NCI-H524 treated with DMSO at 0.1 percent for 48 hours (cell line): ENCODE measurements at regions not wholly inside any gene's neighbourhood (a gene's known extent, or its start where the extent isn't known, plus 50 kb on each side); places are given as distances from the start of the nearest gene placed in this dataset.

Experiments used
- DNase-seq: peaks from one replicate; lab custom pipeline; 2025; lab: John Stamatoyannopoulos, UW

DNA sequence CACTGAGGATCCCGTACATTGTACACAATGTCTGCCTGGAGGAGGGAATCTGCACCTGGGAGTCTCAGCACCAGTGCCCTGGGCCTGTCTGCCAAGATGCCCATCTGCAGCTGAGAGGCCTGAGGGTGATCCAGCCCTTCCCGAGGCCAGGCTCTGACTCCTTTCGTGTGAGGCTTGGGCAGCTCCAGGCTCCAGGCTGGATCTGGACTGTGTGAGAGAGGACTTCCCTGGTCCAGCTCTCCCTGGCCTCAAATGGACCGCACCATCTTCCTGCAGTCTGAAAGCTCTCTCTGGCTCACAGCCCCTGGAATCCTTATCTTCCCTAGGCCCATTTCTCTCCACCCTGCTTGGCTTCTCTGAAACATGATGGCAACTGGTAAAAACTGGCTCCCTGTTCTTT lies 324.6 kb downstream of the DYSF start:
- DNase-seq, result no peak

- DNase-seq, result no peak
Observed at GRCh38 chr2:71776227-71776626, 322.9 kb downstream of the DYSF start.

- no peak for DNase-seq
Observed at GRCh38 chr2:71773218-71773617, 319.9 kb downstream of the DYSF start.

- DNase-seq, result no peak
Observed at GRCh38 chr2:71772510-71773172, 319.3 kb downstream of the DYSF start.

- no peak for DNase-seq
Observed at GRCh38 chr2:71767663-71768062, 314.3 kb downstream of the DYSF start.

- no peak for DNase-seq
Observed at GRCh38 chr2:71759060-71759459, 305.7 kb downstream of the DYSF start.

DNA sequence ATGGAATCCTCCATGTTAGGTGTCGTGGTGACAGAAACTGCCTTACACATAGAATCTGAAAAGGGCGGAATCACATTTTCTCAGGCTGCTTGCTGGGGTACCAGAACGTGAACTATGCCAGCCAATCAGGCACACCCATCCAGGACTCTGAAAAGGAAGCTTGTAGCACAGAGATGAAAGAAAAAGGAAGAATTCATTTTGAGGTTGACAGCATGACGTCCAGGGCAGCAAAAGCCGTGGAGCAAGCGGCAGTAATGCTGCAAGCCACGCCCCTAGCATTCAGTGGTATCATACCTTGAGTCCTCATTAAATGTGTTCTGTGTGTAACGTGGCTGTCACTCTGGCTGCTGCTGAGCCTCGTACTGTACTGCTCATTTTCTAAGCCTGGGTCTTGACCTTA lies 304.0 kb downstream of the DYSF start:
- no peak for DNase-seq

GRCh38 chr2:71756280-71756906 lies 303.0 kb downstream of the DYSF start:
- no peak for DNase-seq

DNA sequence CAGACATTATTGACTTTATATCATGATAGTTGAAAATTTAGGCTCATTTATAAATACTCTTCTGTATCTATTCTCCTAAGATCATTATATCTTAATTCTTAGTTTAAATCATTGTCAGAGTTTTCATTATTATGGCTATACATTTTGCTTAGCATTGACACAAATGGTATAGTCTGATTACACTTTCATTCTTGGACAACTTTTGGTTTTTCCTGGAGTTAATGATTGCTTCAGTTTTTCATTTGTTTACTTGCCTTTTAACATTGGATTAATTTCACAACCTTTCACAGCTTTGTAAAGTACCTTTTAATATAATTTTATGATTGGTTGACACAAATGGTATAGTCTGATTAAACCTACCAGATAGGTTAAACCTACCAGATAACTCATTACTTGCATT lies 298.2 kb downstream of the DYSF start:
- no peak for DNase-seq

- DNase-seq, result no peak
Observed at GRCh38 chr2:71749671-71750101, 296.3 kb downstream of the DYSF start.

- no peak for DNase-seq
Observed at GRCh38 chr2:71748227-71748626, 294.9 kb downstream of the DYSF start.

- no peak for DNase-seq
Observed at GRCh38 chr2:71747559-71747958, 294.2 kb downstream of the DYSF start.

DNA sequence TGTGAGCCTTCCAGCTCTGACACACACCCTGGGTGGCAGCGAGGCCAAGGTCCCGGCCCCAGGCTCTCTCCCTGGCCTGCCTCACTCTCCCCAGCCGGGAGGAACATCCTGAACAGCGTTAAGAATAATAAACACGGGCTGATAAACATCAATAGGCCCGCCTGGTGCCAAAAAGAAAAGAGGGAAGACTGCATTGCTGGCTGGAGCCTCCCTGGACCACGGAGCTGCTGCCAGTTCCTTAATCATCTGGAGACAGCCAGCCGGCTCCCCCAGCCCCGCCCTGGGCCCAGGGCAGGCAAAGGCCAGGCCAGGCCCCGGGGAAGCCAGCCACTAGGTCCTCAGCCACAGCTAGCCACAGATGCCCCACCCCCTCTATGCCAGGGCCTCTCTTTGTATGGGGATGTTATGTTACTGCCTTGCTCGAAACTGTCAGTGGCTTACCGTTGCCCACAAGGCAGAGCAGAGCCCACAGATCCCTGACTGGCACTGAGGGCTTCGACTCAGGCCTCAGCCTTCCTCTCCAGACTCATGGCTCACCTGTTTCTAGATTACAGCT lies 293.7 kb downstream of the DYSF start:
- DNase-seq, result no peak

DNA sequence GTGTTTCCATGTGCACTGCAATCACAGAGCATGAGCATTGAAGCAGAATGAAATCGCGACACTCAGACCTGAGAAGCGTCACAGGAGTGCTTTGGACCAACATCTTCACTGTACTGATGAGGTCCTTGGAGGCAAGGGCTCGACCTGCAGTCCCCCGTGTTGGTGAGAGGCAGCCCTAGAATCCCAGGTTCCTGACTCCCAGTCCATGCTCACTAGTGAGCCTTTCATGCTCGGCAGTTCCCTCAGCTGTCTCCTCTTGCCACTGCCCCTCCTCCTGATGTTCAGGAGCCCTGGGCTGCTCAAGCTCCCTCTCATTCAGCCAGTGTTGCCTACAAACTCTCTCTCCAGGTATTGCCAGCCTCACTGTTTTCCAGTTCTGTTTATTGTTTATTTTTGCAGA lies 291.4 kb downstream of the DYSF start:
- DNase-seq, result no peak

DNA sequence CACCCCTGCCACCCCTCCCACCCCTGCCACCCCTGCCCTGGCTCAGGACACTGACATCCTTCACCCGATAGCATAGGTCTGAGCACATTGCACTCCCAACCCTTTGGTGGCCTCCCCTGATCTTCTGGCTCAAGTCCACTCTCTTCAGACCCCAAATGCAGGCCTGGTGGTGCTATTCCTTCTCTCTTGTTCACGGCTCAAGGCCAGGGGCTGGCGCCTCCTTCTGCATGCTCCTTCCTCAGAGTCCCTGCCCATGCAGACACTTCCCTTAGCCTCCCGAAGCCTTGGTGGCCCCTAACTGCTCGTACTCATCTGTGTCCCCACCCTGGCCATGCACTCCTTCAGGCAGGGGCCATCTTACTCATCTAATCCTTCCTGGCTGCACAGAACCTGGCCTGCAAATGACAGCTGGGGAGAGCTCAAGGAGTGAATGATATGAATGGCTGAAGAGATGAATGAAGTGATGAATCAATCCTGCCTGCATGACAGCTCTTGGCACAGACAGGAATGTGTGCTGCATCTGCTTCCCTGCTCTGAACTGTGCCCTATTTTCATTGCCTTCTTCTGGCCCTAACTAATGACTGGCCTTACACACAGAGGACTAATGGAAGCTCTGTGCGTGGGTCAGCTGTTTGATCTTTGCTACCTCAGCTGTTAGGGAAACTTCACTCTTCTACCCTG lies 290.8 kb downstream of the DYSF start:
- DNase-seq, result no peak

GRCh38 chr2:71742953-71743601 lies 289.7 kb downstream of the DYSF start:
- DNase-seq, result no peak

DNA sequence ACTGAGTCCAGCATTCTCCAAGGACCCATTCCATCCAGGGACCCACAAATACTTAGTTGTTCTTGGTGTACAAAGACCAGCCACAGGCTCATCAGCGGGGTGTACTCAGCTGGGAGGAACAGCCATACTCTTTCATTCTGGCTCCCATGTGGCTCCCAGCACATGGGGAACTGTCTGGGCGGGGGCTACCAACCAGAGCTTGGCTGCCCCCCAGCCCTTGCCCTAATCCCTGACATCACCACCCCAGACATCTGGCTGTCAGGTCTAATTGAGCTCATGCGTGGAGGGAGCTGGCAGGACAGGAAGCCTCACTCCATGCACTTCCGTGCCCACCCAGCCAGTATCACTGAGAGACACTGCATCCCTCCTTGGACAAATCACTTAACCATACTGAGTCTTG lies 283.6 kb downstream of the DYSF start:
- no peak for DNase-seq

DNA sequence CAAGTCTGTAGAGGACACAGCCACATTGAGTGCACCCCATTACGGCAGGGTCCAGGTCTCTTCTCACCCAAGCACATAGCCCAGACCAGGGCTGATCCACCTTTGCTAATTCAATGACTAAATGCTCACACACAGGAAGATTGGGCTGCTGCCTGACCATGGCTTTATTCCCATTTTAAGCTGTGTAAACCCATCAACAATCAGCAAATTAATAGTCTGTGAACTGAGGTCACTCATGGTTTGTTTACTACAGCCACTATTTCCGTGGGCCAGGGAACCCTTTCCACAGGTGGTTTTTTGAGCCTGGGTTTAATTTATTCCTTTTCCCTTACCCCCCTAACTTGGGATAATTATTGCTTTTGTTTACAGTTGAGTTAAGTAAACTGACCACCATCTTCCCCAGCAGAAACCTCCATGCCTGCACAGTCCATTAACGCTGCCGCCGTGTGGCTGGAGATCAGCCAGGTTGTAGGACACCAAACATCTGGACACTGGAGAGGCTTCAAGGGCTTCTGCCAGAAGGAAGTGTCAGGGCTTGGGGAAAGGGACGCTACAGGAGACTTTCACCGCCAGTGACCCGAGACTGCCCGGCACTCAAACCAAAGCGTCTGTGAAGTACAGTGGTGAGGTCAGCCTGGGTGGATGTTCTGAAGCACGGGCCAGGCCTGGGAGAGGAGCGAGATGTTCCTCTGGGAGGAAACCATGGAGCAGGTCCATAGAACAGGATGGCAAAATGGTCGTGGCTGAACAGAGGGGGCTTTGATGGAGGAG lies 282.9 kb downstream of the DYSF start:
- no peak for DNase-seq
